ENCODE measurements at regions not wholly inside any gene's neighbourhood (a gene's known extent, or its start where the extent isn't known, plus 50 kb on each side); places are given as distances from the start of the nearest gene placed in this dataset.

GRCh38 chr13:110056640-110057039, 250.3 kb downstream of the COL4A1 start:
- no peak for TF ChIP-seq ATF3 (IDR thresholded peaks at IDR 0.05)
- no peak for TF ChIP-seq CTCF (IDR thresholded peaks at IDR 0.05; ENCODE audit: low read depth, low read length, missing input control)
- TF ChIP-seq GABPA (IDR thresholded peaks at IDR 0.05 in 1 of 2, conservative IDR thresholded peaks at IDR 0.05 in 1 of 2) = no peak
- no peak for TF ChIP-seq RAD21 (IDR thresholded peaks at IDR 0.05)
- TF ChIP-seq TAF1 (conservative IDR thresholded peaks at IDR 0.05) = no peak
- no peak for TF ChIP-seq MAX (IDR thresholded peaks at IDR 0.05)
- no peak for TF ChIP-seq SP1 (IDR thresholded peaks at IDR 0.05)
- no peak for TF ChIP-seq YY1 (IDR thresholded peaks at IDR 0.05)
- TF ChIP-seq REST (IDR thresholded peaks at IDR 0.05) = no peak
- TF ChIP-seq RXRA (IDR thresholded peaks at IDR 0.05) = no peak
- TF ChIP-seq FOXA1 (IDR thresholded peaks at IDR 0.05) = no peak
- no peak for TF ChIP-seq JUND (IDR thresholded peaks at IDR 0.05)
- TF ChIP-seq FOXA2 (IDR thresholded peaks at IDR 0.05) = no peak
